Right lobe of liver (tissue), 6 donors: ENCODE measurements at regions not wholly inside any gene's neighbourhood (a gene's known extent, or its start where the extent isn't known, plus 50 kb on each side); places are given as distances from the start of the nearest gene placed in this dataset.

Source experiments
- ATAC-seq, 4 donors: fragments of 200-7000 bp; cut with Tn5 transposase; one replicate each; pipeline ENCODE4 v1.9.1; 2020; ENCODE audit warnings: mild to moderate bottlenecking in 4 of 4, moderate library complexity in 4 of 4
- DNase-seq, 3 donors: peaks; one replicate each; pipeline ENCODE4 v3.0.0-alpha.2; 2020
- H3K27ac ChIP-seq, 3 donors: fragments of 200-600 bp; one replicate each; pipeline ENCODE4 v1.8.0; 2022
- H3K27me3 ChIP-seq, 2 donors: fragments of 200-600 bp; one replicate each; pipeline ENCODE4 v1.8.0; 2022
- H3K36me3 ChIP-seq, 4 donors: fragments of 200-600 bp; sonication (generic) in 1 of 4; one replicate each; pipeline versions ENCODE4 v1.5.1 to v1.8.0; 2017 to 2022; ENCODE audit warnings: control low read depth in 1 of 4
- H3K4me1 ChIP-seq, 4 donors: fragments of 200-600 bp; sonication (generic) in 1 of 4; one replicate each; pipeline versions ENCODE4 v1.5.1 to v1.8.0; 2017 to 2022; ENCODE audit warnings: control low read depth in 1 of 4
- H3K4me3 ChIP-seq, 3 donors: fragments of 200-600 bp; one replicate each; pipeline ENCODE4 v1.8.0; 2022
- H3K9me3 ChIP-seq, 4 donors: fragments of 200-600 bp; sonication (generic) in 1 of 4; one replicate each; pipeline versions ENCODE4 v1.5.1 to v1.8.0; 2017 to 2022; ENCODE audit warnings: control low read depth in 1 of 4
- POLR2A ChIP-seq: fragments of 450-650 bp; IDR thresholded peaks from one replicate; pipeline ENCODE4 v1.6.1; 2017; ENCODE audit warnings: antibody characterized with exemption, mild to moderate bottlenecking
- WGBS: methylation state at CpG from one replicate; pipeline ENCODE4 v1.1.6; 2018; ENCODE audit warnings: low coverage, low lambda C conversion rate; ENCODE audit not compliant: insufficient coverage; ENCODE audit errors: missing lambda C conversion rate; 5-methylcytosine and 5-hydroxymethylcytosine counted together
- intact Hi-C, 2 donors: fragments of 100-400 bp; cut with DNase I; formaldehyde crosslinking; loops; one replicate each; pipeline versions ENCODE4 v1.11.2 to v1.14.1; 2022
- TF ChIP-seq, protein P1 (sequence below), 4 donors: fragments of 200-600 bp in 3 of 4; fragments of 450-650 bp in 1 of 4; IDR thresholded peaks; one replicate each; pipeline versions ENCODE4 v1.5.1 to v1.8.0; 2016 to 2022; ENCODE audit warnings: antibody characterized with exemption in 4 of 4, mild to moderate bottlenecking in 2 of 4
- donor health status: DM: no; HTN: yes; CAD: no.
- donor health status: DM: no; HTN: no; CAD: no.
- donor health status: DM: no; HTN: no; CAD: no.
- donor health status: DM: no; HTN: yes; CAD: no.
- donor health status: DM: no; HTN: yes; CAD: no.

DNA sequence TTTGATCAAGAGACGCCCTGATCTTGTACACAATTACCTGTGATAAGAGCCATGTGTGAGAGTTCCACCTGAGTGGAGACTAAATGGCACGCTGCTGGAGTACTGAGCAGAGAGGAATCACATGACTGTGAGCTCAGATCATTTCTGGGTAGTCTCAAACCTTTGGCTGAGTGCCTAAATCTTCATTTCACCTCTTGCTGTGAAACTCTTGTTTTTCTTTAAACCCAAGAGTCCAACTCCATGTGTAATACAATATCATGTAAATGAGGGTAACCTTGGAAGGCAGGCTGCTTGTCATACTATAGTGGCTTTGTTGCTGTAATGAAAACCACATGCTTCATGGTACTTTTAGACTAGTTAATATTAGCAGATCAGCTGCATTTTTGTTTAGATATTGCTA is 156.9 kb downstream of the CAND1 start:
- ATAC-seq (peak in 1 of 4 donors; percentile 31), DNase-seq (no peak)
- H3K4me3 ChIP-seq = no peak overlapping the region
- H3K9me3 ChIP-seq = no peaks in the 10 kb centered on the region
- WGBS = 83% methylated on average over 2 of the region's 2 CpGs
- intact Hi-C loops = no loop called here
- H3K36me3 ChIP-seq = no peaks in the 10 kb centered on the region
- H3K4me1 ChIP-seq = peaks cover 0 to 8% (median 0%) of the 10 kb centered on the region in 4 donors
- no peaks in the 10 kb centered on the region for H3K27me3 ChIP-seq
- TF ChIP-seq, protein P1, sequence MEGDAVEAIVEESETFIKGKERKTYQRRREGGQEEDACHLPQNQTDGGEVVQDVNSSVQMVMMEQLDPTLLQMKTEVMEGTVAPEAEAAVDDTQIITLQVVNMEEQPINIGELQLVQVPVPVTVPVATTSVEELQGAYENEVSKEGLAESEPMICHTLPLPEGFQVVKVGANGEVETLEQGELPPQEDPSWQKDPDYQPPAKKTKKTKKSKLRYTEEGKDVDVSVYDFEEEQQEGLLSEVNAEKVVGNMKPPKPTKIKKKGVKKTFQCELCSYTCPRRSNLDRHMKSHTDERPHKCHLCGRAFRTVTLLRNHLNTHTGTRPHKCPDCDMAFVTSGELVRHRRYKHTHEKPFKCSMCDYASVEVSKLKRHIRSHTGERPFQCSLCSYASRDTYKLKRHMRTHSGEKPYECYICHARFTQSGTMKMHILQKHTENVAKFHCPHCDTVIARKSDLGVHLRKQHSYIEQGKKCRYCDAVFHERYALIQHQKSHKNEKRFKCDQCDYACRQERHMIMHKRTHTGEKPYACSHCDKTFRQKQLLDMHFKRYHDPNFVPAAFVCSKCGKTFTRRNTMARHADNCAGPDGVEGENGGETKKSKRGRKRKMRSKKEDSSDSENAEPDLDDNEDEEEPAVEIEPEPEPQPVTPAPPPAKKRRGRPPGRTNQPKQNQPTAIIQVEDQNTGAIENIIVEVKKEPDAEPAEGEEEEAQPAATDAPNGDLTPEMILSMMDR (IDR thresholded peaks at IDR 0.05) = no peak
- no peak for TF ChIP-seq POLR2A
- no peak overlapping the region for H3K27ac ChIP-seq

DNA sequence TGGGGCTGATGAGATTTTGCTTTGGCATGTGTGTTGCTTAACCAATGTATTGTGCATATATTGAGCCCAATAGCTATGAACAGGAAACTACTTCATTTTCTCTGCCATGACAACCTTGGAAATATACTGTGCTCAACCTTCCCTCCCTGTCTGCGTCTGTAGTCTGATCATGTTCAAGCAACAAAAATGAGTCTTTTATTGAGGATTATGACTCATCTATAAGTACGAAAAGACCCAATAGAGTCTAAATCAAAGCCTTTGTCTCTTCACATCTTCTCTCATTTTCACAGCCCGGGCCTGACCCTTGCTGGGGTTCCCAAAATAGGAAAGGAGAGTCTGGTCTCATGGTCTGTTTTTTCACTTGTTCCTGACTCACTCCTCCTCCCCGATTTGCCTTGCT is 158.2 kb downstream of the CAND1 start:
- 67% methylated on average over 4 of the region's 4 CpGs for WGBS
- intact Hi-C loops = no loop called here

DNA sequence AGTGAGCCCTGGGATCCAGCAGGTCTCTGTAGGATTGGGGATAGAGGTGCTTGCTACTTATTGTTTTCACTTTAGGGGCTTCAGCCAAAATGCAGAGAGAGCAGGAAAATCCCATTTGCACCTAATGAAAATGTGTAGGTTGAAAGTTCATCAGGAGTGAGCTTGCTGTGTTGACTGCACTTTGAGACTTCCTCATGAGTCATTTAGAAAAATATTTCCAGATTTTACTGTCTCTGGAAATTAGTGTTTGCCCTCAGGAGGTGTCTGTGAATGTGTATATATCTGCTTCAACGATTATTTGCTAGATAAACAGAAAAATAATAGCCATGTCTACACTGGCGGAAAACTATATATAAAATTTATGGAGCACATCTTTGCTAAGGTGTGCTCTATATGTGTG is 159.3 kb downstream of the CAND1 start:
- Histone ChIP-seq H3K4me1 (peaks cover 0 to 15% (median 0%) of the 10 kb centered on the region in 4 donors), H3K9me3 (no peaks in the 10 kb centered on the region), H3K4me3 (no peak overlapping the region), H3K27me3 (no peaks in the 10 kb centered on the region), H3K27ac (no peak overlapping the region), H3K36me3 (no peaks in the 10 kb centered on the region)
- intact Hi-C loops = no loop called here
- ATAC-seq (peak in 1 of 4 donors; percentile 45), DNase-seq (no peak)
- WGBS = 71% methylated on average over 2 of the region's 2 CpGs
- TF ChIP-seq POLR2A = no peak
- TF ChIP-seq, protein P1 (IDR thresholded peaks at IDR 0.05) = no peak

More for the DNA sequence above, 158.2 kb downstream of the CAND1 start:
- no peaks in the 10 kb centered on the region for H3K36me3 ChIP-seq
- TF ChIP-seq, protein P1 (IDR thresholded peaks at IDR 0.05) = no peak
- TF ChIP-seq POLR2A = no peak
- DNase-seq (no peak), ATAC-seq (no peak)
- H3K27ac ChIP-seq = no peak overlapping the region
- H3K9me3 ChIP-seq = no peaks in the 10 kb centered on the region
- H3K27me3 ChIP-seq = no peaks in the 10 kb centered on the region
- H3K4me1 ChIP-seq = peaks cover 0 to 15% (median 0%) of the 10 kb centered on the region in 4 donors
- no peak overlapping the region for H3K4me3 ChIP-seq

DNA sequence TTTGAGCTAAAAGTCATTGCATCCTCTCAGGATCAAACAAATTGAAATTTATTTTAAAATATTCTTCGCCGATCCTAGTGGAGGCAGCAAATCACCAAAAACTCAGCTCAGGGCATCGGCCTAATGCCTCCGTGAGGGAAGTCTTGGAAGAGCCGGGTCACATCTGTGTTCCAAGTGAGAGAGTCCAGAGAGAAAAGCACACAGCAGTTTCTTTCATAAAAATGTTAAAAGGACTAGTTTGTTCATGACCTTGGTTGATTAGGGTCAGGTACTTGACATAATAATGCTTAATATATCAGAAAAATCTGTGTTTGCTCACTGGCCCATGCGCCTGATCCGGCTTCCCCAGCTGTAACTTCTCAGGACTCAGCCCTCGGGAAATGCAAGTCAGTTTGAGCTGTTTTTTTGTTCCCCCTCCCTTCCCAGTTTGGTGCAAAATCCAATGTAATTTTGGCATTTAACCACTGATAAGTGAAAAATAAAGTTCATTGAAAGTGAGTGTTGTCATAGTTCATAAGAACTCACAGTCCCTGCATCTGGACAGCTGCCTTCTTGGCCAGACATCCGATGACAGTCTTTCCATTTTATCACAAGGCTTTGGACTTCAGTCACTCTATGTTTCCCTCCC is 161.7 kb downstream of the CAND1 start:
- intact Hi-C loops = no loop called here
- Histone ChIP-seq H3K36me3 (no peaks in the 10 kb centered on the region), H3K4me1 (peaks cover 0 to 21% (median 0%) of the 10 kb centered on the region in 4 donors), H3K27me3 (no peaks in the 10 kb centered on the region), H3K27ac (peak overlapping the region in 2 of 3 donors; percentile 32 to 66), H3K4me3 (no peak overlapping the region), H3K9me3 (no peaks in the 10 kb centered on the region)
- peak; percentile 68 to 89 (median 85) for ATAC-seq
- peak; percentile 34 to 84 (median 66) for DNase-seq
- TF ChIP-seq POLR2A = no peak
- TF ChIP-seq, protein P1 (IDR thresholded peaks at IDR 0.05) = peak in 3 of 4 donors; percentile 14 to 30 (median 20)
- WGBS = 33% methylated on average over 9 of the region's 9 CpGs
